Body of pancreas (tissue), 4 donors: ENCODE measurements at regions not wholly inside any gene's neighbourhood (a gene's known extent, or its start where the extent isn't known, plus 50 kb on each side); places are given as distances from the start of the nearest gene placed in this dataset.

Experiments used
- CTCF ChIP-seq, 7 experiments: fragments of 450-650 bp in 4 of 7; fragments of 200-600 bp in 3 of 7; sonication (generic) in 3 of 7; IDR thresholded peaks; one replicate each; pipeline ENCODE4 v1.5.1; 2016 to 2019; ENCODE audit warnings: antibody characterized with exemption in 7 of 7
- POLR2A ChIP-seq, 3 donors: fragments of 450-650 bp; IDR thresholded peaks; one replicate each; pipeline ENCODE4 v1.6.1; 2016; ENCODE audit warnings: antibody characterized with exemption in 3 of 3, mild to moderate bottlenecking in 2 of 3

- TF ChIP-seq POLR2A (IDR thresholded peaks at IDR 0.05) (no peak), CTCF (IDR thresholded peaks at IDR 0.05) (no peak)
These were observed 1543.9 kb upstream of the B3GALT2 start for GRCh38 chr1:194730304-194730703.
